ENCODE measurements at regions not wholly inside any gene's neighbourhood (a gene's known extent, or its start where the extent isn't known, plus 50 kb on each side); places are given as distances from the start of the nearest gene placed in this dataset.

DNA sequence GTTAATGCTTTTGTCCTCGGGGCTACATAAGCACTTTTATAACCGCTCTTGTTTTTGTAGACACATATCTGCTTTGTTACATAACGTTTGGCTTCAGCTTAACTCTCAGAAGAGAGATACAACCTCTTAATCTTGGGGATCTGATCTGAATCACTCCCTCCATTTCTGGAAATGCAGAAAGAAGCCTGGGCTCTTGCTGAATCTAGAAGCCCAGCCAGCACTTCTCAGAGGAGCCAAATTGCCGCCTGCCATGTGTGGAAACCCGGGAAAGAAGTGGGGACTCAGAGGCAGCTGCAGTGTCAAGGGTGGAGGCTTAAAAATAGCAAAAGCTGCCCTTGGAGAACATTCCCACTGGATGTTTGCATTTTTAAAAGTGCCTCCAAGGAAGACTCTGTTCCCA lies 69.3 kb upstream of the LDB2 start:
- no peaks in the 10 kb centered on the region for H3K9me3 ChIP-seq (ENCODE audit: control insufficient read depth, low read length)
- peak overlapping the region; percentile 17 for H3K4me3 ChIP-seq (ENCODE audit: low read length)
- no peaks in the 10 kb centered on the region for H3K36me3 ChIP-seq (ENCODE audit: control insufficient read depth, insufficient read depth, low read length, severe bottlenecking)
- no peaks in the 10 kb centered on the region for H3K27me3 ChIP-seq (replicated peaks; ENCODE audit: control insufficient read depth, insufficient read depth, low read length)
- peak overlapping the region; percentile 52 for H3K9ac ChIP-seq (ENCODE audit: low read length)
- peaks cover 28% of the 10 kb centered on the region for H3K4me1 ChIP-seq (ENCODE audit: control insufficient read depth, insufficient read depth, low read length)
- peak; percentile 50 for DNase-seq (ENCODE audit: low read depth)

GRCh38 chr4:16959305-16959704 lies 60.9 kb upstream of the LDB2 start:
- DNase-seq (ENCODE audit: low read depth) = no peak
- no peaks in the 10 kb centered on the region for H3K4me1 ChIP-seq (ENCODE audit: control insufficient read depth, insufficient read depth, low read length)
- no peak overlapping the region for H3K9ac ChIP-seq (ENCODE audit: low read length)
- peaks cover 12% of the 10 kb centered on the region for H3K9me3 ChIP-seq (ENCODE audit: control insufficient read depth, low read length)
- no peaks in the 10 kb centered on the region for H3K36me3 ChIP-seq (ENCODE audit: control insufficient read depth, insufficient read depth, low read length, severe bottlenecking)
- H3K4me3 ChIP-seq (ENCODE audit: low read length) = no peak overlapping the region
- H3K27me3 ChIP-seq (replicated peaks; ENCODE audit: control insufficient read depth, insufficient read depth, low read length) = no peaks in the 10 kb centered on the region

GRCh38 chr4:16952896-16953630 lies 54.6 kb upstream of the LDB2 start:
- peak overlapping the region; percentile 66 for H3K4me3 ChIP-seq (ENCODE audit: low read length)
- H3K4me1 ChIP-seq (ENCODE audit: control insufficient read depth, insufficient read depth, low read length) = peaks cover 20% of the 10 kb centered on the region
- H3K27me3 ChIP-seq (replicated peaks; ENCODE audit: control insufficient read depth, insufficient read depth, low read length) = no peaks in the 10 kb centered on the region

DNA sequence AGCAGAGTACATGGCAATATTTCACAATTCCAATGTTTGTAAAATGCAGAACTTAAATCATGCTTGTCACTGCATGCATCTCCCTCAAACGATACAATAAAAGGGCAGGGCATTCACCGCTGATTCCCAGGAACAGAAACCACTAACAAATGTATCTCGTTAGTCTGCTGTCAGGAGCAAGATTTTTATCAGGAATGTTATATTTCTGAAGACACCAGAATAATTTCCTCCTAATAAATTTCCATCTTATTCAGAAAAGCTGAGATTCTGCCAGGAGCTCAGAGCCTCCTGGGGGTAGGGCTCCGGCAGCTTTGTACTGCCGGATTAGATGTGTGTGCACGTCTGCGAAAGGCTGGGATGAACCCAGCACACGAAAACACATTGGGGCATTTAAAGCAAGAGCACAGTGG lies 54.0 kb upstream of the LDB2 start:
- Histone ChIP-seq H3K4me1 (ENCODE audit: control insufficient read depth, insufficient read depth, low read length) (peaks cover 20% of the 10 kb centered on the region), H3K27me3 (replicated peaks; ENCODE audit: control insufficient read depth, insufficient read depth, low read length) (no peaks in the 10 kb centered on the region), H3K36me3 (ENCODE audit: control insufficient read depth, insufficient read depth, low read length, severe bottlenecking) (no peaks in the 10 kb centered on the region), H3K9me3 (ENCODE audit: control insufficient read depth, low read length) (peaks cover 4% of the 10 kb centered on the region), H3K4me3 (ENCODE audit: low read length) (peak overlapping the region; percentile 66), H3K9ac (ENCODE audit: low read length) (peak overlapping the region; percentile 49)
- DNase-seq (ENCODE audit: low read depth) = peak; percentile 10

More at GRCh38 chr4:16952896-16953630, 54.6 kb upstream of the LDB2 start:
- Histone ChIP-seq H3K9me3 (ENCODE audit: control insufficient read depth, low read length) (peaks cover 4% of the 10 kb centered on the region), H3K36me3 (ENCODE audit: control insufficient read depth, insufficient read depth, low read length, severe bottlenecking) (no peaks in the 10 kb centered on the region), H3K9ac (ENCODE audit: low read length) (peak overlapping the region; percentile 49)
- peak; percentile 25 for DNase-seq (ENCODE audit: low read depth)
